Fibroblast of peridontal ligament (primary cell): ENCODE measurements at regions not wholly inside any gene's neighbourhood (a gene's known extent, or its start where the extent isn't known, plus 50 kb on each side); places are given as distances from the start of the nearest gene placed in this dataset.

ENCODE experiments used
- DNase-seq: peaks from one replicate; pipeline ENCODE4 v3.0.0-alpha.2; 2010; ENCODE audit errors: extremely low read depth

DNA sequence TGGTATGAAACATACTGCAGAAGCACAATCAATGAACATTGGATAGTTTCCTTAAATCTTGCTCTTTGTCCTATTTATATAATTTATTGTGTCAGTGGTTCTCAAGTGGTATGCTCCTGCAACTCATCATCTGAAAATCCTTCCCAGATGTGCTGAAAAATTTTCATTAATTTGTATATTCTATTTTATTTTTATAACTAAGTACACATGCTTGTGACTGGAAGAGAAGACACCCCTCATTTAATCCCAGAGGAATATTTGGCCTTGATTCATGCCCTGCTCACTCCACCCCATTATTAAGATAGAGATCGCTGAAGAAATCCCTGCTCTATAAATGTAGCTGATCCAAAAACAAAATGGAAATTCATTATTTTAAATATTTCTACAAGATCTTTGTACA is 870.5 kb upstream of the CXADR start:
- DNase-seq = peak; percentile 3

DNA sequence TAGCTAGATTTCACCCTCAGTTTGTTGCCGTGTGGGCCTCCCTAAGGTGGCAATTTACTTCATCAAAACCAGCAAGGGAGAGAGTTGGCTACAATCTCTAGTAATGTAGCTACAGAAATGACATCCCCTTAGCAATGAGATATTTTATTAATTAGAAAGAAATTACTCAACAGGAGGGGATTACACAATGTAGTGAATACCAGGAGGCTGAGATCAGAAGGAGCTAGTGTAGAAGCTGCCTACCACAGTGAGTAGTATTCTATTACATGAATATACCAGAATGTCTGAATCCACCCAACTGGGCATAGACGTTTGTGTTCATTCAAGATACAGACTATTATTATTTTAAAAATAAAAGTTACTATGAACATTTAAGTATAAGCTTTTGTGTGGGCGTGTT is 868.2 kb upstream of the CXADR start:
- DNase-seq = peak; percentile 11

DNA sequence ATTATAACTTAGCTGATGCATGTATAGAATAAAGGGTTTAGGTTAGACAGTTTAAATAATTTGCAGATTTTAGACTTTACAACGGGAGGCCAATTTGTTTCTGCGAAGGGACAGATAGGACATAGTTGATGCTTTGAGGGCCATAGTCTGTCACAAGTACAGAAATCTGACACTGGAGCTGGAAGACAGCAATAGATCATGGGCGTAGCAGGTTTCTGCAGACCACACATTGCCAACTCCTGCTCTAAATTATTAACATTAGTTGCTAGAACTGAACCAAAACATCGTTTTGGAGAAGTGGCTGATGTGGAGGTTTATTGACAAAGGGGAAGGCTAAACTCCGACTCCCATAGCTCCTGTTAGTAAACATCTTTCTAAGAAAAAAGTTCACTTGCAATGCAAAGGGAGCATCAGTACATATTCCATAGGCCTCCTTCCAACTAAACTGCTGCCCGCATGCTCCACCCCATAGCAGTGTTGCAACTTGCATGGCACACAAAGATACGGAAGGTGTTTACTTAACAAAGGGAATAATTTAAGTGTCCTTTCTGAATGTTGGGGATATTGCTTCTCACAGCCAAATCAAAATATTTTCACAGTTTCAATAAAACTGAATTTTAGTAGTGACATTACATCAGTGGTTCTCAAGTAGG is 862.0 kb upstream of the CXADR start:
- no peak for DNase-seq

DNA sequence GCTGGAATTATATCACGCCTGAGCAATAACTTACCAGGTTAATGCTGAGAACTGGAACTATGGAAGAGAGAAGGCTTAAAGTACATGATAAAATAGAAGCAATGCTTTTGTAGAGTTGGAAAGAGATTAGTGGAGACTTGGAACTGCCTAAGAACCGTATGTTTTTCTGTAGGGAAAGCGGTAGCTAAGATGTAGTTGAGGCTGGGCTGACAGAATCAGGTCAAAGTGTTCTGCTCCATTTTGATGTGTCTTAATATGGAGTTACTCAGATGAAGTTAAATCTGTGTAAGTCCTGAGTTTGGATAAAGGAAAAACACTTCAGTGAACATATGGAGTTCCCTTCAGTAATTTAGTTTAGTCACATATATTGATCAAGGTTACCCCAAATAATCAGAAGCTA is 860.9 kb upstream of the CXADR start:
- DNase-seq = no peak

DNA sequence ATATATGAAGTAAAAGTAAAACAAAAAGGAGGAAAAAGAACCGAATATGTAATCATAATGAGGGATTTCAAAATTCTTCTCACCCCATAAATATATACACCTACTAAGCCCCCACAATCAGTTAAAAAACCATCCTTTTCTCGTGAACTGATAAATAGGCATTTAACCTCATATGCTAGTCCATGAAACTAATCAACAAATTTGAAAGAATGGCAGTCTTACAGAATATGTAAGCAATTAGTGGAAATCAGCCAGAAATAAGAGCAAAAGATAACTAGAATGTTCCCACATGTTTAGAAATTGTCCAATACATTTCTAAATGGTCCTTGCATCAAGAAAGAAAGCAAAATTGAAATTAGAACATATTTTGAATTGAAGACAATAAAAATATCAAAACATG is 849.4 kb upstream of the CXADR start:
- DNase-seq = no peak

DNA sequence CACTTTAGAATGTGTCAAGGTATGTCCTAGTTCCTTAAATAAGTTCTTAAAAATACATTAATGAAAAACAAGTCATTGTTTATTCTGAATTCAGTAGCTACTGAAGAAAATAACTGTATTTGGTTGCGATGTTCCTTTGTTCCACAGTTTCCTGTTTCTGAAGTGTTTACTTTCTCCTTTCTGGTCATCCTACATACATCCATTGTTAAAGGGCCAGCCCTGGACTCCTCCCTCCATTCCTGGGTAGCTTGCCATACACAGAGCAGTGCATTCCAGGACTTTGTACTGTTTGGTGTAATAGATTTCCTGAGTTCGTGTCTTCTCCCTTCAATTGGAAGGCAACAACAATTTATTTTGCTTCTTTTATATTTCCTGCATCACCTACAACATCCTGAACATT is 845.4 kb upstream of the CXADR start:
- DNase-seq = no peak

DNA sequence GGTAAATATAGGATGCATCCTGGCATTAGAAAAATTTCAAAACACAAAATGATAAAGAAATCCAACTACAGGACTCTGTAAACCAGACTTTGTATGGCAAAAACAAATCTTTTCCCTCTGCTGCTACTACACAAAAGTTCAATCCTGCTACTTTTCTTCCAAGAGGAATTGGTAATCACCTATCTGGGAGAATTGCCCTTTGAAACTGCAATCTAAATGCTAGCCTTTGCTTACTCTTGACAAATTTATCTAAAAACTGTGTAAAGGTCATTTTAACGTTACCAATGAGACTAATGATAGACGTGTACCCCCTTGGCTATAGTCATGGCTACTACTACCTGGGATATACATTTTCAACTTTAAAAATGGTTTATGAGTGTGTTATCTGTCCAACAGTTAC is 837.9 kb upstream of the CXADR start:
- DNase-seq = no peak

DNA sequence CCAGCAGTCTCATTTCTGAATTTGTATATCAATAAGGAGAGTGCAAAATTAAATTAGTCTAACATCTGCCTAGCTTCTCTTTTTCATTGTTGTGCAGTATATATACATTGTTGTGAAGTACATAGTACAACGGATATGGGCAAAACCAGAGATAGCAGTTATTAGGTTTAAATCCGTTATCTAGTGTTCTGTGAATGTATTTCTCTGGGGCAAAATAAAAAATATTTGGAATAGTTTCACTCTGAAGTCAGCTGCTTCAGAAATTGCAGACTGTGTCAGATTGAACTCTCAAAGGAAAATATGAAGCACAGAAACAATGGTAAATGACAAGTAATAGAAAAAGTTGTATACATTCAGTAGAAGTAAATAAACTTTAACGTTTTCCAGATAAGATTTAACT is 836.5 kb upstream of the CXADR start:
- DNase-seq = peak; percentile 6

DNA sequence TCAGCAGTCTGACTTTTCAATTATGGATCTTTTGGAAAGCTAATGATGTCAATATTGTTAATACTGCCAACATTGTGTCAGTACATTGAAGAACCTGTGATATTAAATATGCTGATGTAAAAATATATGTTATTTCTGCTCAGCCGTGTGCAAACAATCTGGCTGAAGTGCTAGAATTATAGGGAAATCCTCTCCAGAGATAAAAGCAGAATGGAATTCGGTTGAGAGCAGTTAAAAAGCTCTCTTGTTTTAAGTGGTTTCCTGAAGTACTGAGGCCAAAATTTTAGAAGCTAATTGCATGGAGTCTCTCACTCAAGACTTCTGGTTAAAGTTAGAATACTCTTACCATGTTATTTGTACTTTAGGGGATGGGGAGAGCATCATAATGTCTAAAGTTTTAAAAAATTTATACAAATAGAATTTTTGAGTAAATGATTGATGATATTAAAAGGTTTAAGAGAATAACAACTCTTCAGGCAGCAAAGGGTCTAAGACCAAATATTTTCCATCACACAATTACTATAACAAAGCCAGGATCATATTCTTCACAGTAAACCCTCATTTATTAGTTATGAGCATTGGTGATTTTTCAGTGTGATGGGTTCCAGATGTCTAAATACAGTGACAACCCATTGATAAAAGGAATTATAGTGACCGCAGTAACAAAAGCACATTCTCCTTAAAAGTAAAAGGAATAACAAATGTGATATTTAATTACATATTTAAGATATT is 834.2 kb upstream of the CXADR start:
- DNase-seq = no peak

DNA sequence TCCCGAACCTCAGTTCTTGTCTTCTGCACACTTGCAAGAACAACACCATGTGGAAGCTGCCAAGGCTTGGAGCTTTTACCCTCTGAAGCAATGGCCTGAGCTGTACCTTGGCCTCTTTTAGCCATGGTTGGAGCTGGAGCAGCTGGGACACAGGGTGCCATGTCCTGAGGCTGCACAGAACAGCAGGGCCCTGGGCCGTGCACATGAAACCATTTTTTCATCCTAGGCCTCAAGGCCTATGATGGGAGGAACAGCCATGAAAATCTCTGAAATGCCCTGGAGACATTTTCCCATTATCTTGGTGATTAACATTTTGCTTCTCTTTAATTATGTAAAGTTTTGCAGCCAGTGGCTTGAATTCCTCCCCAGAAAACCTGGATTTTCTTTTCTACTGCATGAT is 817.8 kb upstream of the CXADR start:
- DNase-seq = no peak

DNA sequence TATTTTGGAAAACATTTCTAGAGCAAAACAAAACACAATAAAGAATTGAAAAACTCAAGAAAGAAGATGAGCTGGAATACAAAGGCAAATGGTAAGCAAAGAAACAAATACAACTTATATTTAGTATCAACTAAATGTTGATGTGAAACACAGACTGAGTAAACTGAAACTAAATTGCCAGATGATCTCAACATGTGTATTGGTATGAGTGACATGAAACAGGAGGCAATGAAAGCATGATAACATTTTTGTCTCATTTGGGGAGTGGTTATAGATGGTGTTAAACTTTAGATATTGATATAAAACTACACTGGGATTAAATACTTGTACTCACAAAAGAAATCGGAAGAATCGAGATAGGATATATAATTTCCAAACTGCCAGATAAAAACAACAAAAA is 805.6 kb upstream of the CXADR start:
- DNase-seq = no peak

DNA sequence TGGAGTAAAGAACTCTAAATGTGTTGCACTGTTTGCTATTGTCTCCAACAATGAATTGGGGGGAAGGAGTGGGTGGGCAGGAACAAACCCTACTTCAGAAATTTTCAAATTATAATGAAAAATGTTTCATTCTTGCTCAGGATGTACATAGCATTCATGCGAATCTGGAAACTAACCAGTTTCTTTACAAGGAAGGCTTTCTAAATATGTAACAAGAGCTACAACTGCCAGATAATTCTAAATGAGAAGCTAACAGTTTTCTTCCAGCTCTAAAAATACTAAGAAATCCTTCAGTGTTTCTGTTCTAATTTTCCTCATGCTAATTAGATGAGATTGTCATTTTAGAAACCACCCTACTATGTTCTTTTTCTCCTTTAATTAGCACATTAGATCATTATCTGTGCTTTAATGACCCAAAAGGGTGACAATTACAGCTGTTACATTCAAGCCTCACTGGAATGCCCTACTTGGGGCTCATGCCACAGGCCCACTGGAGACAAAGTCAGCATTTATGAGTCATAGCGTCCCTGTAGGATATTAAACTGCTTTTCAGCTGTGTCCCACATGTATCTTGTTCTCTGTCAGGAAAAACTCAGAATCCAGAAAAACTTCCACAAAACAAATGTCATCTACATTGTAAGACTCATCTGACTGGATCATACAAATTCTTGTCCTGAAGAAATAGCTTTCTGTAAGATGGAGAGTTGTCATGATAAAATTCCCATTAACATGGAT is 804.6 kb upstream of the CXADR start:
- peak; percentile 68 for DNase-seq

DNA sequence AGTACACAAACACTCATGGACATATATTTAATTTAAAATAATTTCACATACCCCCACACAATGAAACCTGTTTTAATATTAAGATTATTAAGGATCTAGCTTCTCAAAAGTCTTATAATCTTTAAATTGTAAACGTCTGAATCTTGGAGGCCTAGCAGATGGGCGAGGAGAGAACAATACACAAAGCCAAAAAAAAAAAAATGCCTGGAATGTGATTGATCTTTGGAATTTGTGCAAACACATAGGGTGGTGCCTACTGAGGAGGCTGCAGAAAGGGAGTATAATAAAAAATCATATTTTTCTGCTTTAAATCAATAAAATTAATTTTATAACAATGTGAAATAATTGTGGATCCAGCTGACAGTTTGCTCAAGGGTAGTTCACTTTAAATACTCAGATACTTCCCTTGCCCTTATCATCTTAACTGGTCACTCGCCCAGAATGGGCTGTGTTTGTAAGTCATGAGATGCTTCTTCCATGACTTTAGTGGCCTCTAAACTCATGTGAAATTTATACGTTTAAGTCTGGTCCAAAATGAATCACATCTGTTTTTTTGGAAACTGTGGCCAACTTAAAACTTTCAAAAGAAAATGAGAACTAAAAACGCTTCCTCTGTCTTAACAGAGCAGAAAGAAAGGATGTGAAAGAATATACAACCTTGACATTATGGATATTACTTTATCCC is 802.8 kb upstream of the CXADR start:
- DNase-seq = peak; percentile 93

DNA sequence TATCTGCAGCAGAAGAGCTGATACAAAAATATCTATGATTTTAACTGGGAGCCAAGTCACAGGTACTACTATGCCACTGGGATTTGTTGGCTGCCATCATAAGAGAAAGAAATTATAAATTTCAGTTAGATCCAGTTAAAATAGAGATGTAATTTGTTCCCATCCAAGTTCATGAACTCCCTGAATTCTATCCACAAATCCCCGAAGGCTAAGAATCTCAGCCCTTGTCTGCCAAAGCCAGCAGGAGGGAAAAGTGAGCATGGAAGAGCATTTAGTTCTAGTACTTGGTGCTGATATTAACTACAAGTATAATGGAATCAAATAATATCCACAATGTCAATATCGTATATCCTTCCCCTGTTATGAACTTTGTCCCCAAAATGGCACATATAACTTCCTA is 801.1 kb upstream of the CXADR start:
- DNase-seq = peak; percentile 11

DNA sequence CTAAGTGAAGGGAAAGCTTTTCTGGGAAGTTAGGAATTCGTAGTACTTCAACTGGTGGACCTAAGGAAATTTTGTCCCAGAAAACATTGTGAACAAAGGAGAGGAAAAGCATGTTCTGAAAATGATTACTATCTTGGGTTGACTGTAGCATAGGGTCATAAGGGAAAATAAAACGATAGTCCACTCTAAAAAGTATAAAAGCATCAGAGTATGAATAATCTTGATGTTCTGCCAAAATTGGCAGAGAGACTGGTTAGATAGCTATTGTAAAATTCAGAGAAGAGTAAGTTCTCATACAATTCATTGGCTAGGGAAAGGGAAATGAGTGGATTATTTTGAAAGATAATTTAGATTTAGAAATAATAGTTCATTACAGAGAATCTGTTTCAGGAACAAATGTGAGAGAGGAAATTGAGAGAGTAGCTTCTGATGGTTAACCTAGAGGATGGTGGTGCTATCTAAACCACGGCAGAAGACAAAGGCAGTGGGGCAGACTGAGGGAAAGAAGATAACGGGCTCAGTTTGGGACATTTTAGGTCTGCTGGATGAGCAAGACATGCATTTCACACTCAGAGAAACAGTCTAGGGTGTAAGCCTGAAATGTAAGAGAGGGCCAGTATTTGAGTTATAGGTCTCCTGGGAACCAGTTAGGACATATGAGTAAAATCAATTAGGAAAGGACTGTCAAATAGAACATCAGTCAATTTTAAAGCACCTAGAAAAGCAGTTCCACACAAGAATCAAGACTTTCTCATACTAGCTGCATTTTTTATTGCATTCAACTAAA is 799.3 kb upstream of the CXADR start:
- peak; percentile 73 for DNase-seq

DNA sequence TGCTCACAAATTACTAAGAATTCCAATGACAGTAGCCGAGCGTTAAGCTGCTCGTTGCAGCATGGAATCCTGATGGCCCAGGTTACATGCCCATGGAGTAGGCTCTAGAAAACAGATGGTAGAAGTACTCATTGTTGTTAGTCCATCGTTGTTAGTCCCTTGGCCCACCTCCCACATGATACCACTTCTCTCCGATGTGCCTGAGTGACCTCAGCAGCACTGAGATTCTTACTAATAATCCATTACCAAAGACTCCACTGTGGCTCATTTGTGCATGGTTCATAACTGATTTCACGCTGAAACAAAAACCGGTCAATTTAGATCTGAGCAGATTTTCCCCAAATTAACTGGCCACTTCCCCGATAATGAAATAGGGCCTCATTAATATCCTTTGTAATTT is 772.3 kb upstream of the CXADR start:
- DNase-seq = no peak

DNA sequence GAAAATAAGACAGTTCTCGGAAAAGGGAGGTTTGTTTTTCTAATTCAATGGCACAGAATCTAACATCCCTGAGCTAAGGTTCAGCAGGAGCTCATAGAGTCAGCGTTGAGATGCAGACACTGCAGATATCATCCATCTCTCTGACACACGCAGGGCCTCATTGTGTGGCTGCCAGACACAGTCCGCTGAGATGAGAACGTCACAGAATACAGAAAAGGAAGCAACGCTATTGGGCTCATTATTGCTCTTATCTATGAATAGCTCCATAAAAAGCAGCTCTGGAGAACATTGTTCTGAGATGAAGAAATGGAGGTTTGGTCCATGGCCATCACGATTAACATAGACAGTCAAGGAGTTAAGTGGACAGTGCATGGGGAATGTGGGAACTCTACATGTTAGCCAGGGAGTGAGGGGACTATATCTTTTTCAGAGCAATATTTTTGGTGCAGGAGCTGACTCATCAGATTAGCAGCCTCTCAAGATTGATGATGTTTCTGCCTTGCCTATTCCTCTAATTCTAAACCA is 771.6 kb upstream of the CXADR start:
- no peak for DNase-seq

DNA sequence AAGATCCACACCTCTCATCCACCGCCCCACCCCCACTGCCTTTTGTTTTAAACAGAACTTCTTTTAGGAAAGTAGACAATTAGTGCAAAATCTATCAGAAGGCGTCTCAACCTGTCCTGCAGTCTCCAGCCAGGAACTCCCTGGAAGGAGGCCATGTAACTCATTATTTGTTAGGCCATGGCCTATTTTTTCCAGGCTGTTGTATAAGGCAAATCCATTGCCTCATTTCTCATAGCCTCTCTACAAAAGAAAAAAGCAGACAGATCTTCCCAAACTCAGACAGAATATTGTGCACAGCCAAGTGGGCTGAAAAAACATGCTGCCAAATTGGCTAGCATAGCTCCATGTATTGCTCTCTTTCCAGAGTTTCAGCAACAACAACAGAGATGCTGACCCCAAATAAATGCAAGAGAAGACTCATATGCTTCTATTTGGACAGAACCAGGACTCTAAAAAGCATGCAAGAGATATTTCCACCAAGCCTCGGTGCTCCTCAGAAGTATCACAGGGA is 770.7 kb upstream of the CXADR start:
- no peak for DNase-seq

DNA sequence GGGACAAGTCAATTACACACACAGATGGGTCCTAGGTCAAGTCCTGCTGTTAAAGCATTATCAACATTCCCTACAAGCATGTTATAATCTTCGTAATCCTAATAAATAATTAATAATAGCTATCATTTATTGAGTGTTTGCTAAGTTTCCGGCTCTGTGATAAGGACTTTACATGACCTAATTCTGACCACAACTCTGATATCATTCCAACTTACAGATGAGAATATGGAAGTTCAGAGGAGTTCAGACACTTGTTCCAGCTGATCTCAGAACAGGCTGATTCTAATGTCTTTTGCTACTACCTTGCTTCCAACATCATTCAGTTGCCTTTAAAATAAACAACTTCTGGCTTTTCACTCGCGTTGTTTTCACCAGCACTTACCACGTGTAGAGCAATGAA is 770.1 kb upstream of the CXADR start:
- no peak for DNase-seq

DNA sequence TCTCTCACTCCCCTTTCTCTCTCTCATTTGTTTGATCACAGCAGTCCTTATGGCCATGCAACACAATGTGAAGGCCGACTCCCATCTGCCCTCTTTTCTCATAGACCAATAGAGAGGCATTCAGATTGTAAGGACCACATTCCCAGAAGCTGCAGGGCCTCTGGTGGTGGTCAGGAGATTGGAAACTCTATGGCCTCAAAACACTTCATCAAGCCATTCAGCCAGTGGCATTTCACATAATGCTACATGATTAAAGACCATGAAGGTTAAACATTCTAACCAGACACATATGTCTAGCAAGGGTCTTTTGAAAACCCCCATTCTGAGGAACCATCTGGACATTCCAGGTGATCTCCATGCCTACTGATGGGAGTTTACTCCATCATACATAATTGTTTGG is 769.5 kb upstream of the CXADR start:
- DNase-seq = no peak

DNA sequence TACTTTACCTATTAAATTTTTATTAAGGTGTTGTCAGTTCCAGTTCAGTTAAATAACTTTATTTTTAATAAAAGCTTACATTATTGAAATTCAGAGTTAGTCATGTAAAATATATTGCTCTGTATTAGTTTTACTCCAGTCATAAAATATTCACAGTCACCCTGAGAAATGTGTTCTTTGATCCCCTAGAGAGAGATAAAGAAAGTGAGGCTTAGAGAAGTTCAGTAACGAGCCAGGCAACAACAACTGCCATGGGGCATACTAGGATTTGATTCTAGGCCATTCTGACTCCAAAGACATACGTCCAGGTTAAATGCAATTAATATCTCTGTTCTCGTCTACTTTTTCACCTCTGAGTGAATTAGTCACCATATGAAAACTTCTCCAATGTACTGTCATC is 761.9 kb upstream of the CXADR start:
- no peak for DNase-seq
